Esophagus muscularis mucosa (tissue), 4 donors: ENCODE measurements at regions not wholly inside any gene's neighbourhood (a gene's known extent, or its start where the extent isn't known, plus 50 kb on each side); places are given as distances from the start of the nearest gene placed in this dataset.

Experiments used
- DNase-seq: peaks from one replicate; pipeline ENCODE4 v3.0.0-alpha.2; 2017; ENCODE audit errors: extremely low spot score
- H3K27ac ChIP-seq, 4 donors: fragments of 200-600 bp; sonication (generic); replicated peaks in 1 of 4; 1 replicate in 3 of 4; 2 replicates in 1 of 4; pipeline ENCODE4 v1.5.1; 2016 to 2019; ENCODE audit warnings: mild to moderate bottlenecking in 1 of 4
- H3K27me3 ChIP-seq, 4 donors: fragments of 200-600 bp; sonication (generic); one replicate each; pipeline versions ENCODE4 v1.5.1 to v1.6.0; 2016 to 2019
- H3K36me3 ChIP-seq, 4 donors: fragments of 200-600 bp; sonication (generic); one replicate each; pipeline ENCODE4 v1.5.1; 2016 to 2019
- H3K4me1 ChIP-seq, 4 donors: fragments of 200-600 bp; sonication (generic); one replicate each; pipeline ENCODE4 v1.5.1; 2016 to 2019
- H3K4me3 ChIP-seq, 4 donors: fragments of 200-600 bp; sonication (generic); 1 replicate in 2 of 4; 2 replicates in 2 of 4; pipeline ENCODE4 v1.5.1; 2016 to 2019; ENCODE audit warnings: mild to moderate bottlenecking in 4 of 4, moderate library complexity in 1 of 4
- H3K9me3 ChIP-seq, 4 donors: fragments of 200-600 bp; sonication (generic); 1 replicate in 3 of 4; 2 replicates in 1 of 4; pipeline ENCODE4 v1.5.1; 2016 to 2019
- CTCF ChIP-seq, 3 experiments: fragments of 200-600 bp in 2 of 3; fragments of 450-650 bp in 1 of 3; sonication (generic) in 2 of 3; IDR thresholded peaks; one replicate each; pipeline ENCODE4 v1.5.1; 2017 to 2019; ENCODE audit warnings: antibody characterized with exemption in 3 of 3, mild to moderate bottlenecking in 2 of 3, moderate library complexity in 1 of 3
- EP300 ChIP-seq: sonication (generic); formaldehyde crosslinking; IDR thresholded peaks from one replicate; pipeline ENCODE4 v1.6.1; 2017; ENCODE audit warnings: antibody characterized with exemption
- POLR2A ChIP-seq: fragments of 450-650 bp; IDR thresholded peaks from one replicate; pipeline ENCODE4 v1.6.1; 2017; ENCODE audit warnings: antibody characterized with exemption, moderate library complexity, mild to moderate bottlenecking, low read depth
- POLR2AphosphoS5 ChIP-seq, 2 donors: sonication (generic); formaldehyde crosslinking; IDR thresholded peaks; one replicate each; pipeline ENCODE4 v1.6.1; 2017; ENCODE audit warnings: antibody characterized with exemption in 2 of 2
- WGBS: methylation state at CpG from one replicate; pipeline ENCODE4 v1.1.5; 2018; 5-methylcytosine and 5-hydroxymethylcytosine counted together
- intact Hi-C: fragments of 100-400 bp; cut with DNase I; formaldehyde crosslinking; loops from one replicate; pipeline ENCODE4 v1.15.1; 2023

- no peak for DNase-seq
- intact Hi-C loops: no loop called here
- Histone ChIP-seq H3K4me1 (peaks cover 0 to 4% (median 0%) of the 10 kb centered on the region in 4 donors), H3K36me3 (no peaks in the 10 kb centered on the region), H3K27me3 (no peaks in the 10 kb centered on the region), H3K4me3 (no peak overlapping the region), H3K9me3 (no peaks in the 10 kb centered on the region), H3K27ac (no peak overlapping the region)
- TF ChIP-seq EP300 (no peak), CTCF (IDR thresholded peaks at IDR 0.05) (no peak), POLR2AphosphoS5 (IDR thresholded peaks at IDR 0.05) (no peak), POLR2A (no peak)
Measured at GRCh38 chr15:39200586-39200985, 380.3 kb upstream of the THBS1 start.

GRCh38 chr15:39202641-39203040, 378.2 kb upstream of the THBS1 start:
- H3K27me3 ChIP-seq: no peaks in the 10 kb centered on the region
- H3K9me3 ChIP-seq: no peaks in the 10 kb centered on the region
- intact Hi-C loops: no loop called here
- peaks cover 0 to 4% (median 0%) of the 10 kb centered on the region in 4 donors for H3K4me1 ChIP-seq
- H3K27ac ChIP-seq: no peak overlapping the region
- no peak for DNase-seq
- no peak for TF ChIP-seq CTCF (IDR thresholded peaks at IDR 0.05)
- no peak for TF ChIP-seq POLR2AphosphoS5 (IDR thresholded peaks at IDR 0.05)
- WGBS: 90% methylated on average over 1 of the region's 1 CpG
- no peak overlapping the region for H3K4me3 ChIP-seq
- no peaks in the 10 kb centered on the region for H3K36me3 ChIP-seq

GRCh38 chr15:39204031-39204430, 376.8 kb upstream of the THBS1 start:
- no peak overlapping the region for H3K4me3 ChIP-seq
- no peaks in the 10 kb centered on the region for H3K27me3 ChIP-seq
- no peak for DNase-seq
- intact Hi-C loops: no loop called here
- no peaks in the 10 kb centered on the region for H3K9me3 ChIP-seq
- 50% methylated on average over 1 of the region's 1 CpG for WGBS
- TF ChIP-seq POLR2A (no peak), EP300 (no peak), CTCF (IDR thresholded peaks at IDR 0.05) (no peak), POLR2AphosphoS5 (IDR thresholded peaks at IDR 0.05) (no peak)
- H3K36me3 ChIP-seq: no peaks in the 10 kb centered on the region
- no peak overlapping the region for H3K27ac ChIP-seq
- peaks cover 0 to 4% (median 0%) of the 10 kb centered on the region in 4 donors for H3K4me1 ChIP-seq

GRCh38 chr15:39205081-39205480, 375.8 kb upstream of the THBS1 start:
- intact Hi-C loops: no loop called here
- Histone ChIP-seq H3K4me3 (no peak overlapping the region), H3K36me3 (no peaks in the 10 kb centered on the region), H3K9me3 (no peaks in the 10 kb centered on the region), H3K4me1 (no peaks in the 10 kb centered on the region), H3K27ac (no peak overlapping the region), H3K27me3 (no peaks in the 10 kb centered on the region)
- no peak for DNase-seq
- no peak for TF ChIP-seq POLR2AphosphoS5 (IDR thresholded peaks at IDR 0.05)
- TF ChIP-seq EP300: no peak
- TF ChIP-seq CTCF (IDR thresholded peaks at IDR 0.05): no peak
- no peak for TF ChIP-seq POLR2A

GRCh38 chr15:39205506-39206371, 375.1 kb upstream of the THBS1 start:
- TF ChIP-seq CTCF (IDR thresholded peaks at IDR 0.05) (no peak), EP300 (no peak), POLR2AphosphoS5 (IDR thresholded peaks at IDR 0.05) (no peak)
- Histone ChIP-seq H3K36me3 (no peaks in the 10 kb centered on the region), H3K27me3 (no peaks in the 10 kb centered on the region), H3K4me1 (no peaks in the 10 kb centered on the region), H3K27ac (no peak overlapping the region), H3K4me3 (no peak overlapping the region), H3K9me3 (no peaks in the 10 kb centered on the region)
- intact Hi-C loops: no loop called here
- WGBS: 88% methylated on average over 4 of the region's 4 CpGs
- no peak for DNase-seq
